OCI-LY3 (cell line): ENCODE measurements at regions not wholly inside any gene's neighbourhood (a gene's known extent, or its start where the extent isn't known, plus 50 kb on each side); places are given as distances from the start of the nearest gene placed in this dataset.

Source experiments
- EZH2phosphoT487 ChIP-seq: fragments of 200-600 bp; shearing (Covaris generic); IDR thresholded peaks from 2 replicates; pipeline ENCODE4 v1.6.1; 2018; ENCODE audit warnings: antibody characterized with exemption, mixed run types, low read depth
- TF ChIP-seq, protein P1 (sequence below): fragments of 200-600, 300-600 bp; sonication (generic); IDR thresholded peaks from 2 replicates; pipeline ENCODE4 v1.5.1; 2014; ENCODE audit warnings: antibody characterized with exemption, low read length, low read depth

DNA sequence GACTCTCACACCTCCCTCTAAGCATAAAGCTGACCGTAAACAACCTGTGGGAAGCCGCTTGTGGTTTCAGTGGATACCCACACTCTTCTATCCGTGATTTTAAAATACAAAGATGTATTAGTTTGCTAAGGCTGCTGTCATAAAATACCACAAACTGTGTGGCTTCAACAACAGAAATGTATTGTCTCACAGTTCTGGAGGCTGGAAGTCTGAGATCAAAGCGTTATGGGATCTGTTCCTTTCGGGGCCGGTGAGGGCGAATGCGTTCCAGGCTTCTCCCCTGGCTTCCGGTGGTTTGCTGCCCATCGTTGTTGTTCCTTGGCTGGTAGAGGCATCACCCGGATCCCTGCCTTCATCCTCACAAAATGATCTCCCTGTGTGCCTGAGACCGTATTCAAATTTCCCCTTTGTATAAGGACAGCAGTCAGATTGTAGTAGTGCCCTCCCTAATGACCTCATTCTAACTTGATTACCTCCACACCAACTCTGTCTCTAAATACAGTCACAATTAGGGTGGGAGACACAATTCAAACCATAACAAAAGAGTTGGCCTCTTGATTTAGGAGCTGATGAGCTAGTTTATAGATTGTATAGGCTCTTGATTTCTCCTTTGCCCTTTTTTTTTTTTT lies 210.6 kb upstream of the SOX4 start:
- TF ChIP-seq, protein P1, sequence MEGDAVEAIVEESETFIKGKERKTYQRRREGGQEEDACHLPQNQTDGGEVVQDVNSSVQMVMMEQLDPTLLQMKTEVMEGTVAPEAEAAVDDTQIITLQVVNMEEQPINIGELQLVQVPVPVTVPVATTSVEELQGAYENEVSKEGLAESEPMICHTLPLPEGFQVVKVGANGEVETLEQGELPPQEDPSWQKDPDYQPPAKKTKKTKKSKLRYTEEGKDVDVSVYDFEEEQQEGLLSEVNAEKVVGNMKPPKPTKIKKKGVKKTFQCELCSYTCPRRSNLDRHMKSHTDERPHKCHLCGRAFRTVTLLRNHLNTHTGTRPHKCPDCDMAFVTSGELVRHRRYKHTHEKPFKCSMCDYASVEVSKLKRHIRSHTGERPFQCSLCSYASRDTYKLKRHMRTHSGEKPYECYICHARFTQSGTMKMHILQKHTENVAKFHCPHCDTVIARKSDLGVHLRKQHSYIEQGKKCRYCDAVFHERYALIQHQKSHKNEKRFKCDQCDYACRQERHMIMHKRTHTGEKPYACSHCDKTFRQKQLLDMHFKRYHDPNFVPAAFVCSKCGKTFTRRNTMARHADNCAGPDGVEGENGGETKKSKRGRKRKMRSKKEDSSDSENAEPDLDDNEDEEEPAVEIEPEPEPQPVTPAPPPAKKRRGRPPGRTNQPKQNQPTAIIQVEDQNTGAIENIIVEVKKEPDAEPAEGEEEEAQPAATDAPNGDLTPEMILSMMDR: no peak
- no peak for TF ChIP-seq EZH2phosphoT487
